IMR-90 (cell line): ENCODE measurements at regions not wholly inside any gene's neighbourhood (a gene's known extent, or its start where the extent isn't known, plus 50 kb on each side); places are given as distances from the start of the nearest gene placed in this dataset.

Experiments used
- BHLHE40 ChIP-seq: fragments of 150-350 bp; IDR thresholded peaks from 2 replicates; pipeline ENCODE4 v1.6.1; 2016; ENCODE audit warnings: mild to moderate bottlenecking, low read depth, low read length
- RFX5 ChIP-seq: IDR thresholded peaks from 2 replicates; pipeline ENCODE4 v1.8.0; 2012; ENCODE audit warnings: low read depth, mild to moderate bottlenecking, low read length, moderate library complexity
- SMC3 ChIP-seq: fragments of 150-350 bp; IDR thresholded peaks from 2 replicates; pipeline ENCODE4 v1.6.1; 2016; ENCODE audit warnings: low read depth, mild to moderate bottlenecking, antibody characterized with exemption, low read length, moderate library complexity
- USF2 ChIP-seq: fragments of 150-350 bp; IDR thresholded peaks from 2 replicates; pipeline ENCODE4 v1.6.1; 2017; ENCODE audit warnings: mild to moderate bottlenecking, antibody characterized with exemption, low read length, low read depth
- TF ChIP-seq, protein P1 (sequence below): conservative IDR thresholded peaks from 2 replicates; pipeline ENCODE4 v1.5.1; 2012; ENCODE audit warnings: mild to moderate bottlenecking, low read depth, low read length, improper control_type of control experiment
- TF ChIP-seq, protein P2 (sequence below): fragments of 150-350 bp; IDR thresholded peaks from 2 replicates; pipeline ENCODE4 v1.6.1; 2016; ENCODE audit warnings: low read depth, mild to moderate bottlenecking, low read length, moderate library complexity, borderline replicate concordance

DNA sequence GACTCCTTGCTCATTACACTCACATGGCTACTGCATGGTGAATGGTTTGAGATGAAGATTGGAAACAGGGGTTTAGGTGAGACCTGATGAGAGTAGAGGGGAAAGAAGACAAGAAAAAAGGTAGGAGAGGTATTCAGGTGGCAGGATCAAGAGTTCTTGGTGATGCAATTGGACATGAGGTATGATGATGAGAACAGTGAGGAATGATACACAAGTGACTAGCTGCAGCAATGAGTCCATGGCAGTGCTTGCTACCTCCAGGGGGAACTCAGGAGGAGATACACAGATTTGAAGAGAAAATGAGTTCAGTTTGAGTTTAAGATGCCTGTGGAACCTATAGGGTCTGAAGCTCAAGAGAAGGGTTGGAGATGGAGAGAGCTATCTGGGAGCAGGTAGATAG, 62.1 kb upstream of the NFE2L2 start:
- TF ChIP-seq, protein P1, sequence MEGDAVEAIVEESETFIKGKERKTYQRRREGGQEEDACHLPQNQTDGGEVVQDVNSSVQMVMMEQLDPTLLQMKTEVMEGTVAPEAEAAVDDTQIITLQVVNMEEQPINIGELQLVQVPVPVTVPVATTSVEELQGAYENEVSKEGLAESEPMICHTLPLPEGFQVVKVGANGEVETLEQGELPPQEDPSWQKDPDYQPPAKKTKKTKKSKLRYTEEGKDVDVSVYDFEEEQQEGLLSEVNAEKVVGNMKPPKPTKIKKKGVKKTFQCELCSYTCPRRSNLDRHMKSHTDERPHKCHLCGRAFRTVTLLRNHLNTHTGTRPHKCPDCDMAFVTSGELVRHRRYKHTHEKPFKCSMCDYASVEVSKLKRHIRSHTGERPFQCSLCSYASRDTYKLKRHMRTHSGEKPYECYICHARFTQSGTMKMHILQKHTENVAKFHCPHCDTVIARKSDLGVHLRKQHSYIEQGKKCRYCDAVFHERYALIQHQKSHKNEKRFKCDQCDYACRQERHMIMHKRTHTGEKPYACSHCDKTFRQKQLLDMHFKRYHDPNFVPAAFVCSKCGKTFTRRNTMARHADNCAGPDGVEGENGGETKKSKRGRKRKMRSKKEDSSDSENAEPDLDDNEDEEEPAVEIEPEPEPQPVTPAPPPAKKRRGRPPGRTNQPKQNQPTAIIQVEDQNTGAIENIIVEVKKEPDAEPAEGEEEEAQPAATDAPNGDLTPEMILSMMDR, result no peak
- TF ChIP-seq, protein P2, sequence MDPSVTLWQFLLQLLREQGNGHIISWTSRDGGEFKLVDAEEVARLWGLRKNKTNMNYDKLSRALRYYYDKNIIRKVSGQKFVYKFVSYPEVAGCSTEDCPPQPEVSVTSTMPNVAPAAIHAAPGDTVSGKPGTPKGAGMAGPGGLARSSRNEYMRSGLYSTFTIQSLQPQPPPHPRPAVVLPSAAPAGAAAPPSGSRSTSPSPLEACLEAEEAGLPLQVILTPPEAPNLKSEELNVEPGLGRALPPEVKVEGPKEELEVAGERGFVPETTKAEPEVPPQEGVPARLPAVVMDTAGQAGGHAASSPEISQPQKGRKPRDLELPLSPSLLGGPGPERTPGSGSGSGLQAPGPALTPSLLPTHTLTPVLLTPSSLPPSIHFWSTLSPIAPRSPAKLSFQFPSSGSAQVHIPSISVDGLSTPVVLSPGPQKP, result no peak
- TF ChIP-seq SMC3 (no peak), USF2 (no peak), RFX5 (no peak), BHLHE40 (no peak)
